ENCODE measurements at regions not wholly inside any gene's neighbourhood (a gene's known extent, or its start where the extent isn't known, plus 50 kb on each side); places are given as distances from the start of the nearest gene placed in this dataset.

DNA sequence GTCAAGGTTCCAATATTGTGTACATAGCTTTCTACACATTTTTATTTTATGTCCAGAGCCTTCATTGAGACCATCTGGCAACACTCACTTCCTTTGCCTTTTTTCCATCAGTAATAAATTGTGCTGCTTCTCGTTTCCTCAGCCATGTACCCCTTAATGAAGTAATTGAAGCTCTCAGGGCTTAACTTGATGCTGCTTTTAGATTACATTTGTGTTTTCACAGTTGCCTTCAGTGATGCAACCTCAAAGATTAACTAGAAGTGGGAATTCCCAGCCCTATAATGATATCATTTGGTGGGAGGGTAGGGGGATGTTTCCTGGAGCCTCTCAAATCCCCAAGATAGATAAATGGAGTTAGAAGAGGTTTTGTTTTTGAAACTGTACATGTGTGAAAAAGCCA lies 80.2 kb upstream of the KRR1 start:
- peaks cover 0 to 2% (median 0%) of the 10 kb centered on the region in 4 donors for H3K9me3 ChIP-seq
- no peaks in the 10 kb centered on the region for H3K36me3 ChIP-seq
- H3K4me3 ChIP-seq: no peak overlapping the region
- WGBS, 2 donors: 34 to 38% methylated on average over 1 of the region's 1 CpG
- TF ChIP-seq, protein P1, sequence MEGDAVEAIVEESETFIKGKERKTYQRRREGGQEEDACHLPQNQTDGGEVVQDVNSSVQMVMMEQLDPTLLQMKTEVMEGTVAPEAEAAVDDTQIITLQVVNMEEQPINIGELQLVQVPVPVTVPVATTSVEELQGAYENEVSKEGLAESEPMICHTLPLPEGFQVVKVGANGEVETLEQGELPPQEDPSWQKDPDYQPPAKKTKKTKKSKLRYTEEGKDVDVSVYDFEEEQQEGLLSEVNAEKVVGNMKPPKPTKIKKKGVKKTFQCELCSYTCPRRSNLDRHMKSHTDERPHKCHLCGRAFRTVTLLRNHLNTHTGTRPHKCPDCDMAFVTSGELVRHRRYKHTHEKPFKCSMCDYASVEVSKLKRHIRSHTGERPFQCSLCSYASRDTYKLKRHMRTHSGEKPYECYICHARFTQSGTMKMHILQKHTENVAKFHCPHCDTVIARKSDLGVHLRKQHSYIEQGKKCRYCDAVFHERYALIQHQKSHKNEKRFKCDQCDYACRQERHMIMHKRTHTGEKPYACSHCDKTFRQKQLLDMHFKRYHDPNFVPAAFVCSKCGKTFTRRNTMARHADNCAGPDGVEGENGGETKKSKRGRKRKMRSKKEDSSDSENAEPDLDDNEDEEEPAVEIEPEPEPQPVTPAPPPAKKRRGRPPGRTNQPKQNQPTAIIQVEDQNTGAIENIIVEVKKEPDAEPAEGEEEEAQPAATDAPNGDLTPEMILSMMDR (IDR thresholded peaks at IDR 0.05): no peak
- TF ChIP-seq EP300 (IDR thresholded peaks at IDR 0.05) (no peak), POLR2A (IDR thresholded peaks at IDR 0.05) (no peak)
- H3K27ac ChIP-seq: no peak overlapping the region
- no peaks in the 10 kb centered on the region for H3K27me3 ChIP-seq
- DNase-seq (ENCODE audit: low spot score in 2 of 2): no peak
- no peaks in the 10 kb centered on the region for H3K4me1 ChIP-seq

DNA sequence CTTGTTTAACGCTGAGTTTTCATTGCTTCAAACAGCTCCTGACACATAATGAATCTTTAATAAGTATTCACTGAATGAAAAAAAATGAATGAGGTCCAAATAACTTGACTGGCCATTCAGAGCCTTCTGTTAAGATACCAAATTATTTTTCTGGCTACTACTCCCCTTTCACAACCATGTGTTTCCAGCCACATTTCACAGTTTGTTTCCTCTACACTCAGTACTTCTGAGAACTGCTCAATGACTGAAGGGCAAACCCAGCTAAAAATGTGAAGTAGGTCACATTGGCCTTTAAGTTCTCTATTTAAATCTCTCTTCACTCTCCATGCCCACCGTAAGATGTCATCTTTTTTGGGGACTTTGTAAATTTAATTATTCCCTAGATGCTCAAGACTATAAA lies 78.4 kb upstream of the KRR1 start:
- TF ChIP-seq, protein P1 (IDR thresholded peaks at IDR 0.05): no peak
- TF ChIP-seq POLR2A (IDR thresholded peaks at IDR 0.05) (no peak), EP300 (IDR thresholded peaks at IDR 0.05) (no peak)
- Histone ChIP-seq H3K4me3 (no peak overlapping the region), H3K9me3 (peaks cover 0 to 2% (median 0%) of the 10 kb centered on the region in 4 donors), H3K4me1 (no peaks in the 10 kb centered on the region), H3K36me3 (no peaks in the 10 kb centered on the region), H3K27me3 (no peaks in the 10 kb centered on the region), H3K27ac (no peak overlapping the region)
- DNase-seq (ENCODE audit: low spot score in 2 of 2): no peak
- WGBS, 2 donors: 40 to 52% methylated on average over 2 of the region's 2 CpGs

DNA sequence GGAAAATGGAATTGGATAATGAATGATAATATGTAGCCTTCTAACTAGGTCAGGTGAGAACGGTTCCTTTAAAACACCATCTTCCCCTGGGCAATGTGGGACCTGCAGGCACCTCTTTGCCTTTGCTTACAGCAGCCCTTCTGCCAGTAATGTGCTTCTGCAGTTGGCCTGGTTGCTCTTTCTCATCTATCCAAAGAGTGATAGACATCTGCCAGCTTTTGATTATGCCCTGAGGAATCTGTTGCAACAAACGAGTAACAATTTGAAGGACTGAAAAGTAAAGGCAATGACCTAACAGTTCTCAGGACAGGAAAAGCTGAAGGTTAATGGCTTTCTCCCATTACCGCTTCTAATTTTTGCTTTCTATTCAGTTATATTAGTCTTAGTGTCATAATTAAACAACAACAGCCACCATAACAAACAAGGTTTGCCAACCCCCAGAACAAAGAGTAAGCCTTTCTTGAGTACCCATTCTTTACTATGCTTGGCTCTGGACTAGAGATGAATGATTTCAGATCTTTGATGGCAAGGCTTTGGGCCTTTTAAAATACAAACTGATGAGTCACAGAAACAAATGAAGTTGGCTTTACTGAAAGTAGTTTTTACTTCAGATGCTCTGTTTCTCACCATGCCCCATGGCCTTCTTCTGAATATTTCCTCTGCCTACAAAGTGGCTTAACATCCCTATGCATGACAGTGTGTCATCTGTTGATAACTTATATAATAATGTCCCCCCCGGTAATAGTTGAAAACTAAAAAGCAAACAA lies 76.1 kb upstream of the KRR1 start:
- no peak for DNase-seq (ENCODE audit: low spot score in 2 of 2)
- 81 to 82% methylated on average over 4 of the region's 4 CpGs for WGBS, 2 donors
- TF ChIP-seq EP300 (IDR thresholded peaks at IDR 0.05): no peak
- TF ChIP-seq, protein P1 (IDR thresholded peaks at IDR 0.05): no peak
- no peak for TF ChIP-seq POLR2A (IDR thresholded peaks at IDR 0.05)
- H3K9me3 ChIP-seq: no peaks in the 10 kb centered on the region
- no peak overlapping the region for H3K4me3 ChIP-seq
- no peaks in the 10 kb centered on the region for H3K27me3 ChIP-seq
- no peaks in the 10 kb centered on the region for H3K36me3 ChIP-seq
- no peak overlapping the region for H3K27ac ChIP-seq
- H3K4me1 ChIP-seq: no peaks in the 10 kb centered on the region

DNA sequence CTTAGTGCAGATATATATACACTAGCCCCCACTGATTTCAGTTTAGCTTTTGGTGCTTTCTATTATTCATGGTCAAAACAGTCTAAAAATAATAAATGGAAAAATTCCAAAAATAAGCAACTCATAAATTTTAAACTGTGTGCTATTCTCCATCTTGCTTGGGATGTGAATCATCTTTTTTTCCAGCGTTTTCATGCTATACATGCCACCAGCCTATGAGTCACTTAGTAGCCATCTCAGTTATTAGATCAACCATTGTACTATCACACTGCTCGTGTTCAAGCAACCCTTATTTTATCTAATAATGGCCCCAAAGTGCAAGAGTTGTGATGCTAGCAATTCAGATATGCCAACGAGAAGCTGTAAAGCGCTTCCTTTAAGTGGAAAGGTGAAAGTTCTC lies 73.9 kb upstream of the KRR1 start:
- H3K27ac ChIP-seq: no peak overlapping the region
- H3K4me1 ChIP-seq: no peaks in the 10 kb centered on the region
- 53 to 55% methylated on average over 4 of the region's 4 CpGs for WGBS, 2 donors
- no peaks in the 10 kb centered on the region for H3K36me3 ChIP-seq
- no peaks in the 10 kb centered on the region for H3K27me3 ChIP-seq
- H3K9me3 ChIP-seq: no peaks in the 10 kb centered on the region
- TF ChIP-seq POLR2A (IDR thresholded peaks at IDR 0.05) (no peak), EP300 (IDR thresholded peaks at IDR 0.05) (no peak)
- TF ChIP-seq, protein P1 (IDR thresholded peaks at IDR 0.05): no peak
- DNase-seq (ENCODE audit: low spot score in 2 of 2): no peak
- no peak overlapping the region for H3K4me3 ChIP-seq

DNA sequence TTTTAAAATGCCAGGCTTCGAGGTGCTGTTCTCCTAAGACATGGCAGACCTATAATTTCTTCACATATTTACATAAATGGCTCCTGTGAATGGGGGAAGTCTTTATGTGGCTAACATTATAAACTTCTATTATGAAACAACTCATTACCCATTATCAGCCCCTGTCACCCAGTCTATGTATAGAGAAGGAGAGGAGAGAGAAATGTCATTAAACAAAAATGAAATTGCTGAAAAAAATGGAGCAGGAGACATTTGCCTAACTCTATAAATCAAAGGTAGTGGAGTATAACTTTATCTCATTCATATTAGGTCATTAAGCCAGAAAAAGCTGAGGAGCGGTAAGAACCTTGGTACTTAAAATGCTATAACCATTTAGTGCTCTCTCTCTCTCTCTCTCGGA lies 71.9 kb upstream of the KRR1 start:
- WGBS, 2 donors: 87% methylated on average over 3 of the region's 3 CpGs
- no peak for DNase-seq (ENCODE audit: low spot score in 2 of 2)
- TF ChIP-seq, protein P1 (IDR thresholded peaks at IDR 0.05): no peak
- TF ChIP-seq POLR2A (IDR thresholded peaks at IDR 0.05): no peak
- TF ChIP-seq EP300 (IDR thresholded peaks at IDR 0.05): no peak

More for the DNA sequence above, 71.9 kb upstream of the KRR1 start:
- Histone ChIP-seq H3K4me3 (no peak overlapping the region), H3K27me3 (no peaks in the 10 kb centered on the region), H3K4me1 (no peaks in the 10 kb centered on the region), H3K36me3 (no peaks in the 10 kb centered on the region), H3K9me3 (no peaks in the 10 kb centered on the region), H3K27ac (no peak overlapping the region)
